HG03460 (cell line): ENCODE measurements at regions not wholly inside any gene's neighbourhood (a gene's known extent, or its start where the extent isn't known, plus 50 kb on each side); places are given as distances from the start of the nearest gene placed in this dataset.
"Not testable (repeated sequence)": the region's sequence is repeated elsewhere in the genome, so short reads cannot be mapped to it uniquely, and the experiment has no call there.

Experiments used
- ATAC-seq: cut with Tn5 transposase; IDR thresholded peaks from one replicate; pipeline ENCODE4 v1.9.1; 2021; ENCODE audit not compliant: unreplicated experiment

- ATAC-seq = no peak
Measured at GRCh38 chr5:157997991-157998504, 139.1 kb upstream of the CLINT1 start.

GRCh38 chr5:157994906-157995519 lies 136.1 kb upstream of the CLINT1 start:
- peak; percentile 92 for ATAC-seq

- no peak for ATAC-seq
Measured at GRCh38 chr5:157993986-157994691, 135.2 kb upstream of the CLINT1 start.

GRCh38 chr5:157993201-157993600 lies 134.3 kb upstream of the CLINT1 start:
- no peak for ATAC-seq

- no peak for ATAC-seq
Measured at GRCh38 chr5:157990583-157991181, 131.7 kb upstream of the CLINT1 start.

- ATAC-seq = no peak
Measured at GRCh38 chr5:157989296-157989695, 130.4 kb upstream of the CLINT1 start.

- no peak for ATAC-seq
Measured at GRCh38 chr5:157987259-157987658, 128.3 kb upstream of the CLINT1 start.

- ATAC-seq = no peak
Measured at GRCh38 chr5:157986431-157986990, 127.6 kb upstream of the CLINT1 start.

GRCh38 chr5:157984611-157985010 lies 125.7 kb upstream of the CLINT1 start:
- no peak for ATAC-seq

GRCh38 chr5:157983906-157984551 lies 125.1 kb upstream of the CLINT1 start:
- ATAC-seq = no peak

GRCh38 chr5:157978061-157978460 lies 119.1 kb upstream of the CLINT1 start:
- no peak for ATAC-seq

- ATAC-seq = no peak
Measured at GRCh38 chr5:157976429-157976828, 117.5 kb upstream of the CLINT1 start.

- ATAC-seq = no peak
Measured at GRCh38 chr5:157972579-157972978, 113.6 kb upstream of the CLINT1 start.

GRCh38 chr5:157971571-157972216 lies 112.7 kb upstream of the CLINT1 start:
- no peak for ATAC-seq

GRCh38 chr5:157968570-157968969 lies 109.6 kb upstream of the CLINT1 start:
- ATAC-seq = not testable (repeated sequence)

- no peak for ATAC-seq
Measured at GRCh38 chr5:157965989-157966388, 107.0 kb upstream of the CLINT1 start.

- no peak for ATAC-seq
Measured at GRCh38 chr5:157965040-157965678, 106.2 kb upstream of the CLINT1 start.

- no peak for ATAC-seq
Measured at GRCh38 chr5:157963761-157964160, 104.8 kb upstream of the CLINT1 start.

- ATAC-seq = no peak
Measured at GRCh38 chr5:157963244-157963643, 104.3 kb upstream of the CLINT1 start.

- not testable (repeated sequence) for ATAC-seq
Measured at GRCh38 chr5:157962686-157963085, 103.7 kb upstream of the CLINT1 start.
